OCI-LY7 (cell line): ENCODE measurements at regions not wholly inside any gene's neighbourhood (a gene's known extent, or its start where the extent isn't known, plus 50 kb on each side); places are given as distances from the start of the nearest gene placed in this dataset.

Source experiments
- BruUV-seq: library from RNA; stranded (reverse); fragments of 400-500 nt; replicated peaks from 2 replicates; lab custom pipeline; 2021; lab: Mats Ljungman, UMichigan
- CTCF ChIA-PET: fragments of 300-600 bp; sonication (Branson Sonifier 250); formaldehyde crosslinking; loops from one replicate; lab custom pipeline; 2022; ENCODE audit warnings: antibody characterized with exemption; ENCODE audit not compliant: unreplicated experiment; lab: Charles Lee
- POLR2A ChIA-PET: fragments of 300-600 bp; sonication (Branson Sonifier 250); formaldehyde crosslinking; loops from one replicate; lab custom pipeline; 2022; ENCODE audit warnings: antibody characterized with exemption; lab: Charles Lee
- DNase-seq: peaks from one replicate; pipeline ENCODE4 v3.0.0-alpha.2; 2015; ENCODE audit warnings: low spot score
- H2AFZ ChIP-seq: fragments of 200-600 bp; sonication (generic), shearing (Covaris generic); 2 replicates; pipeline ENCODE4 v1.6.1; 2014; ENCODE audit warnings: mild to moderate bottlenecking, antibody characterized with exemption, low read length, moderate library complexity
- H3K27ac ChIP-seq: fragments of 200-600 bp; sonication (generic); 2 replicates; pipeline ENCODE4 v1.5.1; 2014; ENCODE audit warnings: mixed run types, low read depth, mild to moderate bottlenecking, moderate library complexity, low read length, inconsistent platforms; ENCODE audit not compliant: poor library complexity, severe bottlenecking
- H3K36me3 ChIP-seq: fragments of 200-600 bp; sonication (generic); 2 replicates; pipeline ENCODE4 v1.6.1; 2014; ENCODE audit warnings: mild to moderate bottlenecking, antibody characterized with exemption, low read length, moderate library complexity, mixed read lengths; ENCODE audit not compliant: insufficient read depth
- H3K4me1 ChIP-seq: fragments of 200-600 bp; sonication (generic); 2 replicates; pipeline ENCODE4 v1.5.1; 2014; ENCODE audit warnings: mild to moderate bottlenecking, low read length; ENCODE audit not compliant: insufficient read depth, poor library complexity, severe bottlenecking
- H3K4me2 ChIP-seq: fragments of 200-600 bp; sonication (generic); 2 replicates; pipeline ENCODE4 v1.6.1; 2014; ENCODE audit warnings: mild to moderate bottlenecking, low read length
- H3K4me3 ChIP-seq: fragments of 200-600 bp; sonication (generic); 2 replicates; pipeline ENCODE4 v1.5.1; 2014; ENCODE audit warnings: mild to moderate bottlenecking, low read depth, low read length; ENCODE audit not compliant: poor library complexity, severe bottlenecking
- H3K79me2 ChIP-seq: fragments of 200-600 bp; sonication (generic); 2 replicates; pipeline ENCODE4 v1.6.1; 2016; ENCODE audit warnings: low read depth, mild to moderate bottlenecking, low read length, moderate library complexity, mixed read lengths; ENCODE audit not compliant: insufficient read depth
- H3K9me2 ChIP-seq: fragments of 200-600 bp; sonication (generic); 2 replicates; pipeline ENCODE4 v1.6.1; 2016; ENCODE audit warnings: mild to moderate bottlenecking, low read length, mixed read lengths; ENCODE audit not compliant: insufficient read depth
- H3K9me3 ChIP-seq: fragments of 200-600 bp; sonication (generic); 2 replicates; pipeline ENCODE4 v1.6.1; 2014; ENCODE audit warnings: mild to moderate bottlenecking, mixed run types, low read length, mixed read lengths
- H4K20me1 ChIP-seq: fragments of 200-600 bp; sonication (generic); 2 replicates; pipeline ENCODE4 v1.6.1; 2014; ENCODE audit warnings: mild to moderate bottlenecking, antibody characterized with exemption, low read length, moderate library complexity, mixed read lengths; ENCODE audit not compliant: insufficient read depth
- EZH2phosphoT487 ChIP-seq: fragments of 200-600 bp; sonication (generic); IDR thresholded peaks from 2 replicates; pipeline ENCODE4 v1.6.1; 2018; ENCODE audit warnings: low read depth, borderline replicate concordance, mild to moderate bottlenecking, mixed run types, antibody characterized with exemption, low read length, moderate library complexity, mixed read lengths
- intact Hi-C: fragments of 100-400 bp; cut with micrococcal nuclease; formaldehyde crosslinking; loops from one replicate; pipeline ENCODE4 v1.10.0; 2022; ENCODE audit not compliant: unreplicated experiment
- TF ChIP-seq, protein P1 (sequence below): fragments of 200-600 bp; sonication (generic); conservative IDR thresholded peaks from 2 replicates; pipeline ENCODE4 v1.5.1; 2014; ENCODE audit warnings: mild to moderate bottlenecking, antibody characterized with exemption, low read length, moderate library complexity, mixed read lengths

- CTCF ChIA-PET: no interaction called here
Observed at GRCh38 chrX:5155301-5155700, 1073.4 kb downstream of the NLGN4X start.

DNA sequence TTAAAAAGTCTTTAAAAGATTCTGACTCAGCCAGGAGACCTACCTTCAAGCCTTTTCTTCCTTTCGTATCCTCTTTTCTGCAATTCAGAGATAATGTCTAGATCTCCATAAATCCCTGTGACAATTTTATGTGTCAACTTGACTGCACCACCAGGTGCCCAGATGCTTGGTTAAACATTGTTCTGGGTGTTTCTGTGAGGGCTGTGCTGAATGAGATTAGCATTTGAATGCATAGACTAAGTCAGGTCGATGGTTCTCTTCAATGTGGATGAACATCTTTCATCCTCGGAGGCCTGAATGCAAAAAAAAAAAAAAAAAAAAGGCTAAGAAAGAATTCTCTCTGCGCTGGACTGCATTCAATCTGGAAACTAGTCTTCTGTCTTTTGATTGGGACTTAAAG lies 1082.7 kb downstream of the NLGN4X start:
- Histone ChIP-seq H3K9me2 (no peaks in the 10 kb centered on the region), H3K4me2 (no peak overlapping the region), H4K20me1 (no peaks in the 10 kb centered on the region), H2AFZ (no peak overlapping the region), H3K9me3 (no peaks in the 10 kb centered on the region), H3K27ac (no peak overlapping the region), H3K4me1 (no peaks in the 10 kb centered on the region), H3K79me2 (no peaks in the 10 kb centered on the region), H3K36me3 (no peaks in the 10 kb centered on the region), H3K4me3 (no peak overlapping the region)
- no peak for DNase-seq
- intact Hi-C loops: no loop called here
- no peak for TF ChIP-seq EZH2phosphoT487
- TF ChIP-seq, protein P1, sequence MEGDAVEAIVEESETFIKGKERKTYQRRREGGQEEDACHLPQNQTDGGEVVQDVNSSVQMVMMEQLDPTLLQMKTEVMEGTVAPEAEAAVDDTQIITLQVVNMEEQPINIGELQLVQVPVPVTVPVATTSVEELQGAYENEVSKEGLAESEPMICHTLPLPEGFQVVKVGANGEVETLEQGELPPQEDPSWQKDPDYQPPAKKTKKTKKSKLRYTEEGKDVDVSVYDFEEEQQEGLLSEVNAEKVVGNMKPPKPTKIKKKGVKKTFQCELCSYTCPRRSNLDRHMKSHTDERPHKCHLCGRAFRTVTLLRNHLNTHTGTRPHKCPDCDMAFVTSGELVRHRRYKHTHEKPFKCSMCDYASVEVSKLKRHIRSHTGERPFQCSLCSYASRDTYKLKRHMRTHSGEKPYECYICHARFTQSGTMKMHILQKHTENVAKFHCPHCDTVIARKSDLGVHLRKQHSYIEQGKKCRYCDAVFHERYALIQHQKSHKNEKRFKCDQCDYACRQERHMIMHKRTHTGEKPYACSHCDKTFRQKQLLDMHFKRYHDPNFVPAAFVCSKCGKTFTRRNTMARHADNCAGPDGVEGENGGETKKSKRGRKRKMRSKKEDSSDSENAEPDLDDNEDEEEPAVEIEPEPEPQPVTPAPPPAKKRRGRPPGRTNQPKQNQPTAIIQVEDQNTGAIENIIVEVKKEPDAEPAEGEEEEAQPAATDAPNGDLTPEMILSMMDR: no peak
- ChIA-PET CTCF (no interaction called here), POLR2A (no interaction called here)
- no TSS peak for BruUV-seq

More at GRCh38 chrX:5155301-5155700, 1073.4 kb downstream of the NLGN4X start:
- Histone ChIP-seq H3K4me1 (no peaks in the 10 kb centered on the region), H3K4me2 (no peak overlapping the region), H2AFZ (no peak overlapping the region; the same call in 1 of the 2 replicates), H3K27ac (no peak overlapping the region), H3K36me3 (no peaks in the 10 kb centered on the region), H3K79me2 (no peaks in the 10 kb centered on the region), H3K9me3 (no peaks in the 10 kb centered on the region), H3K4me3 (no peak overlapping the region), H3K9me2 (no peaks in the 10 kb centered on the region), H4K20me1 (no peaks in the 10 kb centered on the region)
- DNase-seq: no peak
- TF ChIP-seq, protein P1: no peak
- no peak for TF ChIP-seq EZH2phosphoT487
- POLR2A ChIA-PET: no interaction called here
- intact Hi-C loops: no loop called here
- BruUV-seq: no TSS peak

DNA sequence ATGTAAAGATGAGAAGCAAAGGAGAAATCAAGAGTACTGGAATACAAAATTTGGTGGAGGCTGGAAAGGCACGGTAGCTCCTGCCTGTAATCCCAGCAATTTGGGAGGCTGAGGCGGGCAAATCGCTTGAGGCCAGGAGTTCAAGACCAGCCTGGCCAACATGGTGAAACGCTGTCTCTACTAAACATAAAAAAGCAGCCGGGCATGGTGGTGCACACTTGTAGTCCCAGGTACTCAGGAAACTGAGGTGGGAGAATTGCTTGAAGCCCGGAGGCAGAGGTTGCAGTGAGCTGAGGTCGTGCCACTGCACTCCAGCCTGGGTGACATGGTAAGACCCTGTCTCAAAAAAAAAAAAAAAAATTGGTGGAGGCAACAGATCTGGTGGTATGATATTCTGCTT lies 1086.0 kb downstream of the NLGN4X start:
- CTCF ChIA-PET: no interaction called here
- H3K4me1 ChIP-seq: no peaks in the 10 kb centered on the region
- no peak overlapping the region for H3K4me2 ChIP-seq
- no peak for TF ChIP-seq EZH2phosphoT487
- TF ChIP-seq, protein P1: no peak
- POLR2A ChIA-PET: no interaction called here
- H3K9me2 ChIP-seq: no peaks in the 10 kb centered on the region
- no peaks in the 10 kb centered on the region for H4K20me1 ChIP-seq
- H3K36me3 ChIP-seq: no peaks in the 10 kb centered on the region
- no peak overlapping the region for H3K4me3 ChIP-seq
- intact Hi-C loops: no loop called here
- H3K27ac ChIP-seq: no peak overlapping the region
- H2AFZ ChIP-seq: no peak overlapping the region
- no peaks in the 10 kb centered on the region for H3K79me2 ChIP-seq
- no peaks in the 10 kb centered on the region for H3K9me3 ChIP-seq
- DNase-seq: no peak
- BruUV-seq: no TSS peak
